Stimulated activated memory B cell treated with anti-CD40 and anti-IgM and Interleukin-4, amounts not matched to agents 10 μg/mL and 1 μg/mL and 100 μg/mL, for 72 hours (primary cell): ENCODE measurements at regions not wholly inside any gene's neighbourhood (a gene's known extent, or its start where the extent isn't known, plus 50 kb on each side); places are given as distances from the start of the nearest gene placed in this dataset.

Experiments used
- ATAC-seq: fragments of 150-1000 bp; cut with Tn5 transposase; 2 replicates; pipeline ENCODE4 v1.10.0; 2021
- H3K27ac Mint-ChIP-seq: one replicate; pipeline ENCODE4 v1.8.0; 2022; ENCODE audit warnings: mild to moderate bottlenecking, mixed read lengths
- H3K27me3 Mint-ChIP-seq: one replicate; pipeline ENCODE4 v1.8.0; 2022; ENCODE audit warnings: mixed read lengths
- H3K36me3 Mint-ChIP-seq: one replicate; pipeline ENCODE4 v1.8.0; 2022; ENCODE audit warnings: mixed read lengths
- H3K4me1 Mint-ChIP-seq: one replicate; pipeline ENCODE4 v1.8.0; 2022; ENCODE audit warnings: mixed read lengths
- H3K4me3 Mint-ChIP-seq: one replicate; pipeline ENCODE4 v1.8.0; 2022; ENCODE audit warnings: mild to moderate bottlenecking, moderate library complexity, mixed read lengths
- H3K9me3 Mint-ChIP-seq: one replicate; pipeline ENCODE4 v1.8.0; 2022; ENCODE audit warnings: mixed read lengths

DNA sequence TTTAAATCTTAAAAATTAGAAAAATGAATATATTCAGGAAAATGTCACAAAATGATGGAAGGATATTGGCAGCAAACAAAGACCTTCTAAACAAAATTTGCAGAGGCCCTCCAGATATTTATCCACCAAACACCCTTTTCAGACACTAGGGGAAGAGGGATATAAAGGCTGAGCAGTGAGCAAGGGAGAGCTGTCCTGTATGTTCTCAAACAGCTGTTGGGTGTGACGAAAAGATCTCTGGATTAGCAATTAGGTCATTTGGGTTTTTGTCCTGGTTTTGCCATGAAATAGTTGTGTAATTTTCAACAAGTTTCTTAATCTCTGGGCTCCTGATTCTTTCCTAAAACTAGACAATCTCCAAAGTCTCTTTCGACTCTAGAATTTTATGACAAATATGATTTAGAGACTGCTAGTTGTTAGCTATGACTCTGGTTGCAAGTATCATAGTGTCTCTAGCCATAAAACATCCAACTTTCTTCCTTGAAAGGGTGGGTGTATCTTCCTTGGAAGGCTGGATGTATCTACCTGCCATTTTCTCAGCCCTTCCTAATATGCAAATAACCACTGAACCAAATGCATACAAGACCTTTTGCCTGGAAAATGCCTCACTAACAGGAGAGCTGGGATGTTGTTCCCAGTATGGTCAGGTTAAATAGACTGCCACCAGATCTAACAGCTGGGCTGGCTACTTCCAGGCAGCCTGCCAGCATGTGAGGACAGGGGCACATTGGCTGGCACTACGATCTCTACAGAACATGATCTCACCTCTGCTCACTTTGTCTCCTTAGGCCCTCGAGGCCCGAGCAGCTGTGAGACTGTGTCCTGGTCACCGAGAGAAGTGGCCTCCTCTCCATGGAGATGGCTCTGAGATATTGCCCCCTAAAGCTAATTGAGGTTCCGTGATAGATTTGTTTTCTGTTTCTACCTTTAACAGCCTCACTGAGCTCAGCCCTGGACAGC is 225.5 kb upstream of the JADE1 start:
- no peak for ATAC-seq
- Mint-ChIP-seq H3K36me3 (no peaks in the 10 kb centered on the region), H3K4me1 (no peaks in the 10 kb centered on the region), H3K27me3 (no peaks in the 10 kb centered on the region), H3K4me3 (no peak overlapping the region), H3K27ac (no peak overlapping the region), H3K9me3 (no peaks in the 10 kb centered on the region)

- H3K27ac Mint-ChIP-seq, result no peak overlapping the region
- no peaks in the 10 kb centered on the region for H3K9me3 Mint-ChIP-seq
- H3K4me3 Mint-ChIP-seq, result no peak overlapping the region
- no peak for ATAC-seq
- H3K27me3 Mint-ChIP-seq, result no peaks in the 10 kb centered on the region
- H3K36me3 Mint-ChIP-seq, result no peaks in the 10 kb centered on the region
- H3K4me1 Mint-ChIP-seq, result no peaks in the 10 kb centered on the region
These were observed 227.1 kb upstream of the JADE1 start for GRCh38 chr4:128582427-128582870.

DNA sequence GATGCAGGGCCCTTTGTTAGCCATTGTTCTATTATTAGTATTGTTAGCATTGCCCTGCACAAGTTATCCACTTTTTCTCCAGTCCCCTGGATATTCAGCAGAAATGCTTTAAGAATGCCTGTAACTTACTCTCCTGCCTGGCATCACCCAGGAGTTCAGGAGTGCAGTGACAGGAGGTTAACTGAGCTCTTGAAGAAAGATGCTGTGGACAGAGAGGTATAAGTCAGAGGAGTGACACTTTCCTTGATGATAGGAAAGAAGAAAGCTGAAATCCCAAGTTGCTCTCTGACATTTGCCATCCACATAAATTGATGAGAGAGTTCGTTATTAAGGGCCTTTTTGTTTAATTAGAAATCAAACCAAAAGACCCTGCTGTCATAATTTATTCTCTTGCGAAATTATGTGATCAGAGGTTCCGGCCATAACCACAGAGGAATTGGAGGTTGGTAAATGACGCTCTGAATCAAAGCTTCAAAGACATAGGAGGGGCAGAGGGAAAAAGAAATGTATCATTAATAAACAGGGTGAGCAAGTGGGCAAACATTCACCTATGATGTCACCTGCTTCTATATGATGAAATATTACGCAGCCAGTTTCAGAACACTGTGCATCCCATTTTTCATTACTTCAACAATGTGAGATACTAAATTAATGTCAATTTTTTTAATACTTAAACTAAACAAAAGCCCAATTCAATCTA is 230.2 kb upstream of the JADE1 start:
- H3K27ac Mint-ChIP-seq, result no peak overlapping the region
- no peak overlapping the region for H3K4me3 Mint-ChIP-seq
- peaks cover 4% of the 10 kb centered on the region for H3K4me1 Mint-ChIP-seq
- ATAC-seq, result no peak
- H3K9me3 Mint-ChIP-seq, result no peaks in the 10 kb centered on the region
- H3K36me3 Mint-ChIP-seq, result no peaks in the 10 kb centered on the region
- no peaks in the 10 kb centered on the region for H3K27me3 Mint-ChIP-seq

DNA sequence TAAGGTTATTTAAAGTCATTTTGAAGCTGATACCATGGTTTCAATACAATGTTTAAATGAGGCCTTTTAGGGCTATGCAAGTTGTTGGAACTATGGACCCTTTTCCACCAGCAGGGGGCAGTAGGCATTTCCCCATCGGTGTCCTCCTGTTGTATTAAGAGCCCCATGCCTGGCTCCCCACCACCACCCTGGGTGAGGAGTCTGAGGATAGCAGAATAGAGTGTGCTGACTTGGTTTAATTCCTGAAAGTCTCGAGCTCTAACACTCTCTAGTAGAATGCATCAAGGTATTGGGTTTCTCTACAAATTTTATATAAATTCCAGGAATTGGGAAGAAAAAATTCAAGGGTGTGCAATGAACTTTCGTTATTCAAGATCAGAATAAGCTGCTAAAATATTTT is 234.8 kb upstream of the JADE1 start:
- Mint-ChIP-seq H3K9me3 (no peaks in the 10 kb centered on the region), H3K36me3 (no peaks in the 10 kb centered on the region), H3K27me3 (peaks cover 10% of the 10 kb centered on the region), H3K27ac (no peak overlapping the region), H3K4me3 (no peak overlapping the region), H3K4me1 (peaks cover 4% of the 10 kb centered on the region)
- ATAC-seq, result peak; percentile 67

GRCh38 chr4:128573781-128574508 is 235.6 kb upstream of the JADE1 start:
- no peak for ATAC-seq
- no peak overlapping the region for H3K27ac Mint-ChIP-seq
- no peaks in the 10 kb centered on the region for H3K36me3 Mint-ChIP-seq
- peaks cover 12% of the 10 kb centered on the region for H3K27me3 Mint-ChIP-seq
- no peaks in the 10 kb centered on the region for H3K9me3 Mint-ChIP-seq
- no peak overlapping the region for H3K4me3 Mint-ChIP-seq
- H3K4me1 Mint-ChIP-seq, result peaks cover 4% of the 10 kb centered on the region

GRCh38 chr4:128572778-128573241 is 236.7 kb upstream of the JADE1 start:
- Mint-ChIP-seq H3K4me3 (no peak overlapping the region), H3K36me3 (no peaks in the 10 kb centered on the region), H3K4me1 (peaks cover 4% of the 10 kb centered on the region), H3K9me3 (no peaks in the 10 kb centered on the region), H3K27ac (no peak overlapping the region), H3K27me3 (peaks cover 23% of the 10 kb centered on the region)
- ATAC-seq, result no peak

GRCh38 chr4:128571747-128572146 is 237.8 kb upstream of the JADE1 start:
- H3K36me3 Mint-ChIP-seq, result no peaks in the 10 kb centered on the region
- peaks cover 27% of the 10 kb centered on the region for H3K27me3 Mint-ChIP-seq
- H3K27ac Mint-ChIP-seq, result no peak overlapping the region
- H3K9me3 Mint-ChIP-seq, result no peaks in the 10 kb centered on the region
- peaks cover 4% of the 10 kb centered on the region for H3K4me1 Mint-ChIP-seq
- no peak for ATAC-seq
- H3K4me3 Mint-ChIP-seq, result no peak overlapping the region

DNA sequence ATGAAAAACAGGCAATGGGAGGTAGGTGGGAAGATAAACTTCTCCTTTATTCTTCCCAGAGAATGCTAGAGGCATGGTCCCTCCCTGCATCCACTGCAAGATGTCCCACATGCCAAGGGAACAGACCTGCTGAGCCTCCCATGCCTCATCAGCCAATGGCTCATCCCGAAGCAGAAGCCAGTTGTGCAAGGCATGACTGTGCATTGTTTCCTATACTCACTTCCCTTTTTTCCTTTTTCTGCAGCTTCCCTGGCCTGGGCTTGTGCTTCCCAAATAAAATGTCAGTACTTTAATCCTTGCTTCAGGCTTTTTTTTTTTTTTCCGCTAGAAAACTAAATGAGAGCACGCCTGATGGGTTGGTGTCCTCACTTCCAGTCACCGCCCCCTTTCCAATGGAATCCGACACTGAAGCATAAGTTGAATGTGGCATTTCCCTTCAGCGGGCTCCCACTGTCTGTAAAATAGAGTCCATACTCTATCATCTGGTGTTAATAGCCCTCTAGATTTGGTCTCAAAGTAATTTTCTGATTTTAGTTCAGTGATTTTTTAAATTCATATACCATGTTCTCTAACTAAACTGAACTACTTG is 239.0 kb upstream of the JADE1 start:
- H3K9me3 Mint-ChIP-seq, result no peaks in the 10 kb centered on the region
- no peak overlapping the region for H3K4me3 Mint-ChIP-seq
- H3K4me1 Mint-ChIP-seq, result peaks cover 4% of the 10 kb centered on the region
- no peaks in the 10 kb centered on the region for H3K36me3 Mint-ChIP-seq
- ATAC-seq, result no peak
- no peak overlapping the region for H3K27ac Mint-ChIP-seq
- peaks cover 39% of the 10 kb centered on the region for H3K27me3 Mint-ChIP-seq

DNA sequence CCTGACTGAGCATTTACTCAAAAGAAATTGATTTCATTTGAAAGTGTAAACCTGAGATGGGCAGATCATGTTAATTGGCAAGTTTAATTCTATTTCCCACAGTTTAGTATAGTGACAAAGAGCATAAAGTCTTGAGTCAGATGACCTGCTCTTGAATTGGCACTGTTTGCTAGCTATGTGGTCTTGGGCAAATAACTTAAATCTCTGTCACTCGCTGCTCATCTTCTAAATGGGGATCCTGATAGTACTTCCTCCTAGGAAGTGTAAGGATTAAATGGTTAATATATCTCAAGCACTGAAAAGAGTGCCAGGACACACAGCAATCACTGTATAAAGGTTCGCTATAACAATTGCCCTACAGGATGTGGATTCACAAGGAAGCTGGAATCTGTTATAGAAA is 242.8 kb upstream of the JADE1 start:
- ATAC-seq, result no peak
- Mint-ChIP-seq H3K36me3 (no peaks in the 10 kb centered on the region), H3K4me1 (no peaks in the 10 kb centered on the region), H3K27me3 (peaks cover 45% of the 10 kb centered on the region), H3K9me3 (no peaks in the 10 kb centered on the region), H3K4me3 (no peak overlapping the region), H3K27ac (no peak overlapping the region)

DNA sequence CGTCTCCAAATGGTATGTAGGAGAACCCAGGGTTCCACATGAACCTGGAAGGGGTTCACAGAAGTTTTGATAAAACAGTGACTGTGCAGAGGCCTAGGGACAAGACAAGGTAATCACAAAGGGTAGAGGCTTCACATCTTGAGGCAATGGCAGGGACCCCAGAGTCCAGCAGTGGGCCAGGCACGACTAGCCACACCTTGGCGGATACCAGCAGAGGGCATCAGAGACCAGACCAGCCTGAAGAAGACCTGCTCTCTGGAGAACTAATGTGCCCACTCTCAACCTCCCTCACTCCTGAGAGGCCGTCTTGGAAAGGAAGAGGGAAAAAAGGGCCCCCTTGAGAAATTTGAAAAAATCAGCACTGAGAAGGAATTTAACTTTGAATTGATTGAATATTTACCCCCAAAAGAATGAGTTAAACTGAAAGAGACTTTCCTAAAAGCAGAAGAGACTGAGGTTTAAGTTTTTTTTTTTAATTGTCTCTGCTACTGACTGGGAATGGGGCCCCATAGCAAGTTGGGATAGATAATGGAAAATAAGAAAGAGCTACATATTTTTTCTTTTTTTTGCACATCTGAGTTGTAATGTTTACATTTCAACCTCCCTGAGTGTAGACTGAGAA is 243.8 kb upstream of the JADE1 start:
- no peak overlapping the region for H3K27ac Mint-ChIP-seq

GRCh38 chr4:128565054-128565453 is 244.4 kb upstream of the JADE1 start:
- no peaks in the 10 kb centered on the region for H3K36me3 Mint-ChIP-seq
- H3K9me3 Mint-ChIP-seq, result no peaks in the 10 kb centered on the region
- no peaks in the 10 kb centered on the region for H3K4me1 Mint-ChIP-seq
- H3K4me3 Mint-ChIP-seq, result no peak overlapping the region
- peaks cover 39% of the 10 kb centered on the region for H3K27me3 Mint-ChIP-seq
- ATAC-seq, result no peak
- H3K27ac Mint-ChIP-seq, result no peak overlapping the region

More for the DNA sequence above, 243.8 kb upstream of the JADE1 start:
- ATAC-seq, result peak; percentile 58
- Mint-ChIP-seq H3K36me3 (no peaks in the 10 kb centered on the region), H3K9me3 (no peaks in the 10 kb centered on the region), H3K4me3 (no peak overlapping the region), H3K27me3 (peaks cover 45% of the 10 kb centered on the region), H3K4me1 (no peaks in the 10 kb centered on the region)

- H3K4me1 Mint-ChIP-seq, result no peaks in the 10 kb centered on the region
- no peak overlapping the region for H3K27ac Mint-ChIP-seq
- H3K9me3 Mint-ChIP-seq, result no peaks in the 10 kb centered on the region
- H3K36me3 Mint-ChIP-seq, result no peaks in the 10 kb centered on the region
- peaks cover 33% of the 10 kb centered on the region for H3K27me3 Mint-ChIP-seq
- ATAC-seq, result no peak
- H3K4me3 Mint-ChIP-seq, result no peak overlapping the region
These were observed 245.3 kb upstream of the JADE1 start for GRCh38 chr4:128564081-128564630.

DNA sequence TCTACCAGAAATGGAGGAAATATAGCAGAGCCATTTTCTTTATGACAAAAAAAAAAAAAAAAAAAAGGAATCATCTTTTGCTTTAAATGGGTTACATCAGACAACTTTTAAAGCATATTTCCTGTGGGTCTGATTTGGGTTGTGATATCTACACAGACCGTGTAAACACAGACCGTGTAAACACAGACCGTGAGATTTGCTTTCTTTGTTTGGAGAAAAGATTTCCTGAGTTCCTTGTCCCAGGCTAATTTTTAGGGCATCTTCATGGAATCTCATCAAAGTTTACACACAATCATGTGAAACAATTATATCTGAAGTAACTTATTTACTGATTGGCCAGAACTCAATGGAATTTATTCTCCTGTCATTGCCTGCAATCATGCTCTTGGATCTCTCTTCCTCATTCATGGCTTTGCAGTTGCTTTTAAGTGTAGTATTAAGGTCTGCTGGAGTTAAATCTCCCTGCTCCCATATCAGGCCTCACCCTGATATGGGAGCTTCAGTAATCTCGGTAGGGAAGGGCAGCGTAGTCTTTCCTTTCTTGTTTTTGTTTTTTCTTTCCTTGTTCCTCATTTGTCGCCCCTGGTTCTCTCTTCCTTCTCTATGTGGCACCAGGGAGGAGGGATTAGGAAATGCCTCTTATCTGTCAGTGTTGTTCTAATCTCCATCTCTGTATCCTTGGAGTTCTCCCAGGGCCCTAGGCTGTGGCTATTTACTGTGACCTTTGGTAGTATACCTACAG is 248.6 kb upstream of the JADE1 start:
- H3K4me1 Mint-ChIP-seq, result no peaks in the 10 kb centered on the region
- no peak overlapping the region for H3K27ac Mint-ChIP-seq
- H3K4me3 Mint-ChIP-seq, result no peak overlapping the region
- no peaks in the 10 kb centered on the region for H3K36me3 Mint-ChIP-seq
- ATAC-seq, result no peak
- H3K27me3 Mint-ChIP-seq, result peaks cover 18% of the 10 kb centered on the region
- H3K9me3 Mint-ChIP-seq, result no peaks in the 10 kb centered on the region
